ENCODE measurements at regions not wholly inside any gene's neighbourhood (a gene's known extent, or its start where the extent isn't known, plus 50 kb on each side); places are given as distances from the start of the nearest gene placed in this dataset.

GRCh38 chr11:130779943-130780342 is 136.3 kb downstream of the SNX19 start:
- no peak overlapping the region for H3K27ac ChIP-seq
- TF ChIP-seq ZFX (IDR thresholded peaks at IDR 0.05) (no peak), CTCF (conservative IDR thresholded peaks at IDR 0.05) (no peak)

- no peak for TF ChIP-seq ZFX (IDR thresholded peaks at IDR 0.05)
- no peak for TF ChIP-seq CTCF (conservative IDR thresholded peaks at IDR 0.05)
- H3K27ac ChIP-seq = no peak overlapping the region
These were observed 135.8 kb downstream of the SNX19 start for GRCh38 chr11:130780437-130780836.

- TF ChIP-seq ZFX (IDR thresholded peaks at IDR 0.05) = no peak
- TF ChIP-seq CTCF (conservative IDR thresholded peaks at IDR 0.05) = no peak
- no peak overlapping the region for H3K27ac ChIP-seq
These were observed 134.3 kb downstream of the SNX19 start for GRCh38 chr11:130781931-130782330.

GRCh38 chr11:130782361-130783222 is 133.7 kb downstream of the SNX19 start:
- TF ChIP-seq ZFX (IDR thresholded peaks at IDR 0.05) (no peak), CTCF (conservative IDR thresholded peaks at IDR 0.05) (no peak)
- no peak overlapping the region for H3K27ac ChIP-seq

GRCh38 chr11:130783323-130783722 is 133.0 kb downstream of the SNX19 start:
- TF ChIP-seq CTCF (conservative IDR thresholded peaks at IDR 0.05) (no peak), ZFX (IDR thresholded peaks at IDR 0.05) (no peak)
- no peak overlapping the region for H3K27ac ChIP-seq

- TF ChIP-seq ZFX (IDR thresholded peaks at IDR 0.05) (no peak), CTCF (conservative IDR thresholded peaks at IDR 0.05) (no peak)
- H3K27ac ChIP-seq = no peak overlapping the region
These were observed 130.7 kb downstream of the SNX19 start for GRCh38 chr11:130785380-130786116.

- no peak for TF ChIP-seq CTCF (conservative IDR thresholded peaks at IDR 0.05)
- TF ChIP-seq ZFX (IDR thresholded peaks at IDR 0.05) = no peak
- H3K27ac ChIP-seq = no peak overlapping the region
These were observed 129.7 kb downstream of the SNX19 start for GRCh38 chr11:130786586-130786985.

Measured in C4-2B (cell line).